ENCODE measurements at regions not wholly inside any gene's neighbourhood (a gene's known extent, or its start where the extent isn't known, plus 50 kb on each side); places are given as distances from the start of the nearest gene placed in this dataset.

- POLR2A ChIA-PET = no interaction called here
- H3K27me3 Mint-ChIP-seq = peaks cover 0 to 8% (median 5%) of the 10 kb centered on the region in 5 donors
Observed at GRCh38 chr6:8225113-8225512, 122.8 kb upstream of the EEF1E1 start.

DNA sequence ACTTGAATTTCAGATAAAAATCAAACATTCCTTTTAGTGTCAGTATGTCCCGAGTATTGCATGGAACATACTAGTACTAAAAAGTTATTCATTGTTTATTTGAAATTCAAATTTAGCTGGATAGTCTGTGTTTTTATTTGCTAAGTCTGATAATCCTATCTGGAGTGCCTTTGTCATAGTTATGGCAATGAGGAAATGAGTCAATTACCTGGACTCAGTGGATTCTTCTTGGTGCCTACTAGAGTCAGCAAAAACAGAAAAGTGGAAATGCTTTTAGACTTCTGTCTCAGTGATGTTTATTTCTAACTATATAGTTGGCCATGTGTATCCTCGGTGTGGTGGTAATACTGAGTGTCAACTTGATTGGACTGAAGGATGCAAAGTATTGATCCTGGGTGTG lies 121.3 kb upstream of the EEF1E1 start:
- CTCF ChIA-PET = no interaction called here
- Histone ChIP-seq H3K4me1 (ENCODE audit: control insufficient read depth in 2 of 2, insufficient read depth in 2 of 2, low read length in 2 of 2) (no peaks in the 10 kb centered on the region), H3K4me3 (ENCODE audit: low read length) (no peak overlapping the region), H3K27ac (ENCODE audit: low read depth, low read length) (no peak overlapping the region), H3K36me3 (ENCODE audit: control insufficient read depth in 2 of 3, insufficient read depth in 3 of 3, low read length in 3 of 3) (no peaks in the 10 kb centered on the region), H3K27me3 (ENCODE audit: control insufficient read depth in 2 of 2, insufficient read depth in 2 of 2, low read length in 2 of 2) (no peaks in the 10 kb centered on the region), H3K9me3 (ENCODE audit: control insufficient read depth in 2 of 3, low read length in 3 of 3) (no peaks in the 10 kb centered on the region)
- Mint-ChIP-seq H3K27me3 (peaks cover 0 to 6% (median 4%) of the 10 kb centered on the region in 5 donors), H3K9me3 (no peaks in the 10 kb centered on the region), H3K36me3 (no peaks in the 10 kb centered on the region), H3K4me3 (no peak overlapping the region), H3K4me1 (no peaks in the 10 kb centered on the region), H3K27ac (no peak overlapping the region)
- no peak for ATAC-seq
- intact Hi-C loops (cut with micrococcal nuclease) = loop anchor here in 1 of 2 donors (5.0 kb wide), 1 partner anchor 1501 kb away; no protein-coding TSS in a partner anchor
- DNase-seq = no peak
- POLR2A ChIA-PET = no interaction called here

More at GRCh38 chr6:8225113-8225512, 122.8 kb upstream of the EEF1E1 start:
- no peaks in the 10 kb centered on the region for H3K36me3 ChIP-seq (ENCODE audit: control insufficient read depth in 2 of 3, insufficient read depth in 3 of 3, low read length in 3 of 3)
- H3K27ac ChIP-seq (ENCODE audit: low read depth, low read length) = no peak overlapping the region
- H3K4me1 ChIP-seq (ENCODE audit: control insufficient read depth in 2 of 2, insufficient read depth in 2 of 2, low read length in 2 of 2) = no peaks in the 10 kb centered on the region
- no peak for DNase-seq
- Mint-ChIP-seq H3K4me3 (no peak overlapping the region), H3K9me3 (no peaks in the 10 kb centered on the region), H3K4me1 (no peaks in the 10 kb centered on the region), H3K36me3 (no peaks in the 10 kb centered on the region), H3K27ac (no peak overlapping the region)
- no peaks in the 10 kb centered on the region for H3K27me3 ChIP-seq (ENCODE audit: control insufficient read depth in 2 of 2, insufficient read depth in 2 of 2, low read length in 2 of 2)
- no peak for ATAC-seq
- intact Hi-C loops (cut with micrococcal nuclease) = no loop called here
- H3K4me3 ChIP-seq (ENCODE audit: low read length) = no peak overlapping the region
- no peaks in the 10 kb centered on the region for H3K9me3 ChIP-seq (ENCODE audit: control insufficient read depth in 2 of 3, low read length in 3 of 3)
- CTCF ChIA-PET = no interaction called here

DNA sequence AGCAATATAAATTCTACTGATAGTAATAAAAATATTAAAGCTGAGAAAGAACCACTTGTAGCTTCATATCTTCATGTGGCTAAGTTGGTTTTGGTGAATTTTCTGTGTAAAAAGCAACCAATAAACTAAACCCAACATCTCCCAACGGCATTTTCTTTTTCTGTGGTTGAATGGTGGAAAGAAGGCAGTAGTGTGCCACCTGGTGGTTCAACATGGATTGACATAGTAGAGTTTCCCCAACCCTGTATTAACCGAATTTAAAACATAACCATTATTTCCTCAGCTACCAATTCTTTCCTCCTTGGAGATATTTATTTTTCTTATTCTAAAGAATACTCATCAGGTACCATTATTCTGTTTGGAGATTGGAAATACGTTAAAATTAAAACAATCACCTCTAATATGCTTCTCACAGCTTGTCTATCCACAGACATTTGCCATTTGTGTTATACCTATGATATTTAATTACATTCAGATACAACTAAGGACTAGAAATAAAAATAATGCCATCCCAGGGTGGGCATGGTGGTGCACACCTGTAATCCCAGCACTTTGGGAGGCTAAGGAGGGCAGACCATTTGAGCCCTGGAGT lies 117.1 kb upstream of the EEF1E1 start:
- Histone ChIP-seq H3K27me3 (ENCODE audit: control insufficient read depth in 2 of 2, insufficient read depth in 2 of 2, low read length in 2 of 2) (no peaks in the 10 kb centered on the region), H3K9me3 (ENCODE audit: control insufficient read depth in 2 of 3, low read length in 3 of 3) (no peaks in the 10 kb centered on the region), H3K27ac (ENCODE audit: low read depth, low read length) (no peak overlapping the region), H3K4me1 (ENCODE audit: control insufficient read depth in 2 of 2, insufficient read depth in 2 of 2, low read length in 2 of 2) (no peaks in the 10 kb centered on the region), H3K4me3 (ENCODE audit: low read length) (no peak overlapping the region), H3K36me3 (ENCODE audit: control insufficient read depth in 2 of 3, insufficient read depth in 3 of 3, low read length in 3 of 3) (no peaks in the 10 kb centered on the region)
- DNase-seq (peak in 7 of 9 donors; percentile 4 to 53 (median 32)), ATAC-seq (peak; percentile 75)
- Mint-ChIP-seq H3K27me3 (peaks cover 5 to 19% (median 9%) of the 10 kb centered on the region in 5 donors), H3K9me3 (no peaks in the 10 kb centered on the region), H3K36me3 (no peaks in the 10 kb centered on the region), H3K4me1 (no peaks in the 10 kb centered on the region), H3K4me3 (no peak overlapping the region), H3K27ac (no peak overlapping the region)
- intact Hi-C loops (cut with micrococcal nuclease) = loop anchor here (1.0 to 2.0 kb wide), 5 partner anchors 88 to 1543 kb away; partner anchors contain the start of genes BLOC1S5 (in 1 of the 2) and TXNDC5 (in 1 of the 2)
- ChIA-PET POLR2A (interaction anchor here (0.6 kb wide), 1 partner anchor 803 kb away, joined by 3 read pairs; no protein-coding TSS in a partner anchor), CTCF (interaction anchor here (0.8 to 1.6 kb wide), 9 partner anchors 21 to 944 kb away, joined by 3 to 16 read pairs (median 3); no protein-coding TSS in a partner anchor)

- POLR2A ChIA-PET = interaction anchor here (0.6 kb wide), 1 partner anchor 803 kb away, joined by 3 read pairs; no protein-coding TSS in a partner anchor
- Histone ChIP-seq H3K9me3 (ENCODE audit: control insufficient read depth in 2 of 3, low read length in 3 of 3) (no peaks in the 10 kb centered on the region), H3K4me3 (ENCODE audit: low read length) (no peak overlapping the region), H3K27ac (ENCODE audit: low read depth, low read length) (no peak overlapping the region), H3K4me1 (ENCODE audit: control insufficient read depth in 2 of 2, insufficient read depth in 2 of 2, low read length in 2 of 2) (no peaks in the 10 kb centered on the region), H3K36me3 (ENCODE audit: control insufficient read depth in 2 of 3, insufficient read depth in 3 of 3, low read length in 3 of 3) (no peaks in the 10 kb centered on the region), H3K27me3 (ENCODE audit: control insufficient read depth in 2 of 2, insufficient read depth in 2 of 2, low read length in 2 of 2) (no peaks in the 10 kb centered on the region)
- CTCF ChIA-PET = interaction anchor here (0.6 to 1.6 kb wide), 12 partner anchors 13 to 943 kb away, joined by 3 to 16 read pairs (median 4); no protein-coding TSS in a partner anchor
- ATAC-seq (no peak), DNase-seq (no peak)
- no peaks in the 10 kb centered on the region for H3K9me3 Mint-ChIP-seq
- H3K27me3 Mint-ChIP-seq = peaks cover 5 to 19% (median 9%) of the 10 kb centered on the region in 5 donors
- no peaks in the 10 kb centered on the region for H3K36me3 Mint-ChIP-seq
- H3K27ac Mint-ChIP-seq = no peak overlapping the region
- H3K4me3 Mint-ChIP-seq = no peak overlapping the region
- intact Hi-C loops (cut with micrococcal nuclease) = loop anchor here (1.0 to 2.0 kb wide), 5 partner anchors 88 to 1542 kb away; partner anchors contain the start of genes BLOC1S5 (in 1 of the 2) and TXNDC5 (in 1 of the 2)
- no peaks in the 10 kb centered on the region for H3K4me1 Mint-ChIP-seq
Observed at GRCh38 chr6:8218861-8219260, 116.5 kb upstream of the EEF1E1 start.

GRCh38 chr6:8215631-8216030 lies 113.3 kb upstream of the EEF1E1 start:
- Histone ChIP-seq H3K4me1 (ENCODE audit: control insufficient read depth in 2 of 2, insufficient read depth in 2 of 2, low read length in 2 of 2) (no peaks in the 10 kb centered on the region), H3K27me3 (ENCODE audit: control insufficient read depth in 2 of 2, insufficient read depth in 2 of 2, low read length in 2 of 2) (no peaks in the 10 kb centered on the region), H3K4me3 (ENCODE audit: low read length) (no peak overlapping the region), H3K27ac (ENCODE audit: low read depth, low read length) (no peak overlapping the region), H3K36me3 (ENCODE audit: control insufficient read depth in 2 of 3, insufficient read depth in 3 of 3, low read length in 3 of 3) (no peaks in the 10 kb centered on the region), H3K9me3 (ENCODE audit: control insufficient read depth in 2 of 3, low read length in 3 of 3) (no peaks in the 10 kb centered on the region)
- ATAC-seq (no peak), DNase-seq (no peak)
- H3K27me3 Mint-ChIP-seq = peaks cover 2 to 22% (median 19%) of the 10 kb centered on the region in 5 donors
- H3K4me3 Mint-ChIP-seq = no peak overlapping the region
- H3K9me3 Mint-ChIP-seq = no peaks in the 10 kb centered on the region
- CTCF ChIA-PET = interaction anchor here (0.7 kb wide), 1 partner anchor 163 kb away, joined by 4 read pairs; no protein-coding TSS in a partner anchor
- no peak overlapping the region for H3K27ac Mint-ChIP-seq
- POLR2A ChIA-PET = no interaction called here
- intact Hi-C loops (cut with micrococcal nuclease) = no loop called here
- H3K36me3 Mint-ChIP-seq = no peaks in the 10 kb centered on the region
- no peaks in the 10 kb centered on the region for H3K4me1 Mint-ChIP-seq

DNA sequence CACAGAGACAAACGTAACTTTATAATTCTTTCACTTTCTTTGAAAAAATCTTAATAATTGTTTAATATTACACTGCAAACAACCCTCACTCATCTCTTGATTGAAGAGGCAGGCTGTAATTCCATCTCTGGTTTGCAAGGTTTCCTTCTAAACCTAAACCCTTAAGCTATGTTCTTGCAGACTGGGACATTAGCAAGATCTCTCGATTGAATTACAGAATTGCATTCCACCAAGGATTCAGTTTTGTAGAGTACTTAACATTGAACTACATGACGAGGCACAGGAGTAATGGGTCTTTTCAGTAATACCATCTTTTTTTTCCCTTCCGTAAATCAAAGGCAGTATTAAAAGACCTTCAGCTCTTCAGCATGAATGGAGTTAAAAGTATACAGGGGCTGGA lies 111.6 kb upstream of the EEF1E1 start:
- Mint-ChIP-seq H3K9me3 (no peaks in the 10 kb centered on the region), H3K27me3 (peaks cover 2 to 23% (median 16%) of the 10 kb centered on the region in 5 donors), H3K4me3 (no peak overlapping the region), H3K36me3 (no peaks in the 10 kb centered on the region), H3K4me1 (no peaks in the 10 kb centered on the region), H3K27ac (no peak overlapping the region)
- Histone ChIP-seq H3K4me3 (ENCODE audit: low read length) (no peak overlapping the region), H3K36me3 (ENCODE audit: control insufficient read depth in 2 of 3, insufficient read depth in 3 of 3, low read length in 3 of 3) (no peaks in the 10 kb centered on the region), H3K9me3 (ENCODE audit: control insufficient read depth in 2 of 3, low read length in 3 of 3) (no peaks in the 10 kb centered on the region), H3K27ac (ENCODE audit: low read depth, low read length) (no peak overlapping the region), H3K27me3 (ENCODE audit: control insufficient read depth in 2 of 2, insufficient read depth in 2 of 2, low read length in 2 of 2) (no peaks in the 10 kb centered on the region), H3K4me1 (ENCODE audit: control insufficient read depth in 2 of 2, insufficient read depth in 2 of 2, low read length in 2 of 2) (no peaks in the 10 kb centered on the region)
- ChIA-PET POLR2A (no interaction called here), CTCF (no interaction called here)
- intact Hi-C loops (cut with micrococcal nuclease) = no loop called here
- ATAC-seq = no peak
- no peak for DNase-seq
